Keratinocyte (primary cell): ENCODE measurements at regions not wholly inside any gene's neighbourhood (a gene's known extent, or its start where the extent isn't known, plus 50 kb on each side); places are given as distances from the start of the nearest gene placed in this dataset.

Source experiments
- DNase-seq: peaks from one replicate; pipeline ENCODE4 v3.0.0-alpha.2; 2011; ENCODE audit warnings: low read depth, missing footprints, low spot score
- FAIRE-seq: peaks from 2 replicates; lab custom pipeline; 2011; peaks lifted over from hg19 to GRCh38; lab: Jason Lieb, UNC
- H2AFZ ChIP-seq: 2 replicates; pipeline ENCODE4 v1.6.0; 2012; ENCODE audit warnings: low read length, control low read depth, inconsistent platforms; ENCODE audit not compliant: control insufficient read depth
- H3K27ac ChIP-seq: 2 replicates; pipeline ENCODE4 v1.5.1; 2011; ENCODE audit warnings: low read length; ENCODE audit not compliant: control insufficient read depth, insufficient read depth
- H3K27me3 ChIP-seq: 3 replicates; pipeline ENCODE4 v1.6.0; 2011; ENCODE audit warnings: low read length; ENCODE audit not compliant: control insufficient read depth, insufficient read depth; ENCODE audit errors: extremely low read depth
- H3K36me3 ChIP-seq, 2 experiments: 2 replicates in 1 of 2; 3 replicates in 1 of 2; pipeline ENCODE4 v1.5.1; 2011; ENCODE audit warnings: low read length in 2 of 2, mild to moderate bottlenecking in 1 of 2; ENCODE audit not compliant: control insufficient read depth in 2 of 2, insufficient read depth in 2 of 2; ENCODE audit errors: extremely low read depth in 1 of 2
- H3K4me1 ChIP-seq: 3 replicates; pipeline ENCODE4 v1.5.1; 2011; ENCODE audit warnings: low read length; ENCODE audit not compliant: control insufficient read depth, insufficient read depth; ENCODE audit errors: extremely low read depth
- H3K4me2 ChIP-seq: 3 replicates; pipeline ENCODE4 v1.6.0; 2011; ENCODE audit warnings: low read depth, low read length; ENCODE audit not compliant: control insufficient read depth, insufficient read depth; ENCODE audit errors: extremely low read depth
- H3K4me3 ChIP-seq, 3 experiments: fragments of 200-600 bp in 1 of 3; sonication (generic) in 1 of 3; 2 replicates in 2 of 3; 3 replicates in 1 of 3; pipeline ENCODE4 v1.5.1; 2011 to 2016; ENCODE audit warnings: low read length in 3 of 3, mild to moderate bottlenecking in 3 of 3, control low read depth in 2 of 3, inconsistent platforms in 1 of 3, low read depth in 1 of 3, mixed read lengths in 1 of 3, mixed run types in 1 of 3, moderate library complexity in 1 of 3; ENCODE audit not compliant: control insufficient read depth in 2 of 3, insufficient read depth in 2 of 3; ENCODE audit errors: extremely low read depth in 1 of 3
- H3K79me2 ChIP-seq: 2 replicates; pipeline ENCODE4 v1.6.0; 2012; ENCODE audit warnings: low read length; ENCODE audit not compliant: control insufficient read depth, insufficient read depth
- H3K9ac ChIP-seq: 3 replicates; pipeline ENCODE4 v1.6.0; 2011; ENCODE audit warnings: low read length; ENCODE audit not compliant: control insufficient read depth, insufficient read depth; ENCODE audit errors: extremely low read depth
- H3K9me1 ChIP-seq: 3 replicates; pipeline ENCODE4 v1.6.0; 2011; ENCODE audit warnings: low read length; ENCODE audit not compliant: control insufficient read depth, insufficient read depth; ENCODE audit errors: extremely low read depth
- H3K9me3 ChIP-seq: 2 replicates; pipeline ENCODE4 v1.5.1; 2012; ENCODE audit warnings: low read depth, low read length; ENCODE audit not compliant: control insufficient read depth
- H4K20me1 ChIP-seq: 3 replicates; pipeline ENCODE4 v1.6.0; 2011; ENCODE audit warnings: low read length; ENCODE audit not compliant: control insufficient read depth, insufficient read depth; ENCODE audit errors: extremely low read depth
- CTCF ChIP-seq, 3 experiments: IDR thresholded peaks in 1 of 3; conservative IDR thresholded peaks in 1 of 3; optimal IDR thresholded peaks in 1 of 3; 2 replicates in 2 of 3; 3 replicates in 1 of 3; pipeline versions ENCODE3 to v1.5.1; 2011; ENCODE audit warnings: low read length in 3 of 3, mild to moderate bottlenecking in 3 of 3, moderate library complexity in 2 of 3, control low read depth in 1 of 3, inconsistent platforms in 1 of 3; ENCODE audit not compliant: insufficient read depth in 2 of 3; ENCODE audit errors: extremely low read depth in 1 of 3
- EZH2 ChIP-seq: IDR thresholded peaks from one replicate; pipeline ENCODE4 v1.6.1; 2012; ENCODE audit warnings: inconsistent platforms, mild to moderate bottlenecking, low read length, moderate library complexity
- dilution Hi-C: fragments of 300-500 bp; cut with MboI; formaldehyde crosslinking; loops from one replicate; pipeline ENCODE4 v1.7.0; 2020; ENCODE audit warnings: low sequenced_read_pairs; ENCODE audit not compliant: extremely low pct_ligation_motif_present

- H4K20me1 ChIP-seq, result no peaks in the 10 kb centered on the region
- H2AFZ ChIP-seq, result no peak overlapping the region
- FAIRE-seq (no peak), DNase-seq (no peak)
- H3K4me3 ChIP-seq, result no peak overlapping the region
- no peak overlapping the region for H3K27ac ChIP-seq
- H3K36me3 ChIP-seq, result no peaks in the 10 kb centered on the region
- no peaks in the 10 kb centered on the region for H3K9me3 ChIP-seq
- peaks cover 28% of the 10 kb centered on the region for H3K4me1 ChIP-seq
- H3K79me2 ChIP-seq, result no peaks in the 10 kb centered on the region
- dilution Hi-C loops, result no loop called here
- no peak overlapping the region for H3K4me2 ChIP-seq
- no peaks in the 10 kb centered on the region for H3K9me1 ChIP-seq
- TF ChIP-seq EZH2, result no peak
- no peak for TF ChIP-seq CTCF (optimal IDR thresholded peaks at IDR 0.05 in 1 of 3, IDR thresholded peaks at IDR 0.05 in 1 of 3, conservative IDR thresholded peaks at IDR 0.05 in 1 of 3; ENCODE audit: extremely low read depth in 1 of 3, insufficient read depth in 2 of 3, low read length in 3 of 3)
- no peaks in the 10 kb centered on the region for H3K27me3 ChIP-seq
- no peak overlapping the region for H3K9ac ChIP-seq
These were observed 69.0 kb upstream of the ZNF438 start for GRCh38 chr10:31100662-31101061.

- no peaks in the 10 kb centered on the region for H3K9me1 ChIP-seq
- H3K36me3 ChIP-seq, result no peaks in the 10 kb centered on the region
- no peak overlapping the region for H3K4me3 ChIP-seq
- FAIRE-seq (peak; percentile 85), DNase-seq (peak; percentile 38)
- H3K9me3 ChIP-seq, result no peaks in the 10 kb centered on the region
- peaks cover 28% of the 10 kb centered on the region for H3K4me1 ChIP-seq
- no peak for TF ChIP-seq EZH2
- no peak for TF ChIP-seq CTCF (optimal IDR thresholded peaks at IDR 0.05 in 1 of 3, IDR thresholded peaks at IDR 0.05 in 1 of 3, conservative IDR thresholded peaks at IDR 0.05 in 1 of 3; ENCODE audit: extremely low read depth in 1 of 3, insufficient read depth in 2 of 3, low read length in 3 of 3)
- no peaks in the 10 kb centered on the region for H4K20me1 ChIP-seq
- no peak overlapping the region for H3K27ac ChIP-seq
- no peaks in the 10 kb centered on the region for H3K79me2 ChIP-seq
- H3K4me2 ChIP-seq, result no peak overlapping the region
- no peak overlapping the region for H2AFZ ChIP-seq
- dilution Hi-C loops, result no loop called here
- H3K9ac ChIP-seq, result no peak overlapping the region
- no peaks in the 10 kb centered on the region for H3K27me3 ChIP-seq
These were observed 69.5 kb upstream of the ZNF438 start for GRCh38 chr10:31101123-31101522.
